ENCODE measurements at regions not wholly inside any gene's neighbourhood (a gene's known extent, or its start where the extent isn't known, plus 50 kb on each side); places are given as distances from the start of the nearest gene placed in this dataset.

DNA sequence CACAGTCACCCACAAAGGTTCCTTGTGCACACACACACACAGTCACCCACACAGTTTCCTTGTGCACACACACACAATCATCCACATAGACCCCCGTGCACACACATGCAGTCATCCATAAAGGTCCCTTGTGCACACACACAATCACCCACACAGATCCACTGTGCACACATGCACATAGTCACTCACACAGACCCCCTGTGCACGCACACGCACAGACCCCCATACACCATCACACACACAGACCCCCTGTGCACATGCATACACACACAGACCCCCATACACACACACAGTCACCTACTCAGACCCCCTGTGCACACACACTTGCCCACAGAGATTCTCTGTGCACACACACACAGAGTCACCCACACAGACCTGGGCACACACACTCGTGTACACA lies 107.1 kb downstream of the HSPH1 start:
- Histone ChIP-seq H3K9me3 (no peaks in the 10 kb centered on the region), H3K27ac (ENCODE audit: low read depth in 2 of 2, low read length in 1 of 2) (no peak overlapping the region), H3F3A (replicated peaks; ENCODE audit: insufficient read depth) (peaks cover 11% of the 10 kb centered on the region), H3K27me3 (ENCODE audit: insufficient read depth) (no peaks in the 10 kb centered on the region), H3K36me3 (replicated peaks in 1 of 2; ENCODE audit: control insufficient read depth in 1 of 2, insufficient read depth in 2 of 2, low read length in 1 of 2) (no peaks in the 10 kb centered on the region), H3K9ac (no peak overlapping the region), H3K4me1 (ENCODE audit: control insufficient read depth in 1 of 2, insufficient read depth in 2 of 2, low read depth in 1 of 2, low read length in 1 of 2) (peaks cover 0 to 14% of the 10 kb centered on the region in 2 experiments; a peak in 2 of 4 replicates), H2AFZ (ENCODE audit: low read depth) (no peak overlapping the region), H3K9me2 (no peaks in the 10 kb centered on the region), H4K20me1 (ENCODE audit: insufficient read depth) (no peaks in the 10 kb centered on the region), H3K79me2 (ENCODE audit: insufficient read depth) (no peaks in the 10 kb centered on the region), H3K4me3 (ENCODE audit: low read depth in 2 of 2, low read length in 1 of 2) (no peak overlapping the region), H3K4me2 (no peak overlapping the region)
- CTCF ChIA-PET, result no interaction called here
- POLR2A ChIA-PET, result no interaction called here
- 83% methylated on average over 4 of the region's 4 CpGs for WGBS (ENCODE audit: low lambda C conversion rate)
- TF ChIP-seq MEF2A (IDR thresholded peaks at IDR 0.05; ENCODE audit: borderline replicate concordance, low read depth) (no peak), TAF1 (IDR thresholded peaks at IDR 0.05; ENCODE audit: borderline replicate concordance, low read depth, low read length) (no peak), POLR2AphosphoS5 (IDR thresholded peaks at IDR 0.05; ENCODE audit: low read depth, low read length) (no peak), NFIC (IDR thresholded peaks at IDR 0.05; ENCODE audit: borderline replicate concordance) (no peak), REST (IDR thresholded peaks at IDR 0.05; ENCODE audit: low read depth, low read length) (no peak)
- no peak for DNase-seq

DNA sequence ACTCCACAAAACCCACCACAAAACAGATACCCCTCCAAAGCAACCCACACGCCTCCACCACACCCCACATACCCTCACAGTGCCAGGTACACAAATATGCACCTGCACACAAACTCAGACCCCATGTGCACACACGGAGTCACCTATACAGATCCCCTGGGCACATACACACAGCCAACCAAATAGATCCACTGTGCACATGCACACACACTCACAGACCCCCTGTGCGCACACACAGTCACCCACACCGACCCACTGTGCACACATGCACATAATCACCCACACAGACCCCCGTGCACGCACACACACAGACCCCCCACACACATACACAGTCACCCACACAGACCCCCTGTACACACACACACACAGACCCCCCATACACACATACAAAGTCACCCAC lies 107.8 kb downstream of the HSPH1 start:
- Histone ChIP-seq H3K4me3 (ENCODE audit: low read depth in 2 of 2, low read length in 1 of 2) (no peak overlapping the region), H3K4me1 (ENCODE audit: control insufficient read depth in 1 of 2, insufficient read depth in 2 of 2, low read depth in 1 of 2, low read length in 1 of 2) (peaks cover 0 to 14% of the 10 kb centered on the region in 2 experiments; a peak in 2 of 4 replicates), H3K4me2 (no peak overlapping the region), H3K27ac (ENCODE audit: low read depth in 2 of 2, low read length in 1 of 2) (no peak overlapping the region), H3K9me2 (no peaks in the 10 kb centered on the region), H4K20me1 (ENCODE audit: insufficient read depth) (no peaks in the 10 kb centered on the region), H2AFZ (ENCODE audit: low read depth) (no peak overlapping the region), H3K9me3 (no peaks in the 10 kb centered on the region), H3K27me3 (ENCODE audit: insufficient read depth) (no peaks in the 10 kb centered on the region), H3F3A (replicated peaks; ENCODE audit: insufficient read depth) (peaks cover 11% of the 10 kb centered on the region), H3K36me3 (replicated peaks in 1 of 2; ENCODE audit: control insufficient read depth in 1 of 2, insufficient read depth in 2 of 2, low read length in 1 of 2) (no peaks in the 10 kb centered on the region), H3K9ac (no peak overlapping the region), H3K79me2 (ENCODE audit: insufficient read depth) (no peaks in the 10 kb centered on the region)
- DNase-seq, result no peak
- ChIA-PET POLR2A (no interaction called here), CTCF (no interaction called here)
- no peak for TF ChIP-seq SIN3A (IDR thresholded peaks at IDR 0.05; ENCODE audit: borderline replicate concordance, low read depth, low read length)
- no peak for TF ChIP-seq RAD21 (IDR thresholded peaks at IDR 0.05; ENCODE audit: low read length)
- no peak for TF ChIP-seq NRF1 (IDR thresholded peaks at IDR 0.05; ENCODE audit: low read depth, low read length)
- TF ChIP-seq ELF1 (IDR thresholded peaks at IDR 0.05), result no peak
- TF ChIP-seq IRF3 (IDR thresholded peaks at IDR 0.05; ENCODE audit: low read depth, low read length), result no peak
- no peak for TF ChIP-seq POLR2AphosphoS5 (IDR thresholded peaks at IDR 0.05; ENCODE audit: low read depth, low read length)
- no peak for TF ChIP-seq EP300 (IDR thresholded peaks at IDR 0.05; ENCODE audit: borderline replicate concordance in 1 of 2, low read depth in 1 of 2, low read length in 1 of 2)
- TF ChIP-seq RFX5 (IDR thresholded peaks at IDR 0.05; ENCODE audit: low read length), result no peak
- no peak for TF ChIP-seq TCF12 (IDR thresholded peaks at IDR 0.05)
- no peak for TF ChIP-seq FOXJ3 (CRISPR knock-in tag; IDR thresholded peaks at IDR 0.05)
- no peak for TF ChIP-seq MAX (IDR thresholded peaks at IDR 0.05; ENCODE audit: low read depth)
- no peak for TF ChIP-seq EZH2phosphoT487 (IDR thresholded peaks at IDR 0.05; ENCODE audit: borderline replicate concordance, low read depth)
- TF ChIP-seq RCOR1 (IDR thresholded peaks at IDR 0.05; ENCODE audit: low read length), result no peak
- no peak for TF ChIP-seq SMC3 (IDR thresholded peaks at IDR 0.05; ENCODE audit: low read depth, low read length)
- TF ChIP-seq, protein P1, sequence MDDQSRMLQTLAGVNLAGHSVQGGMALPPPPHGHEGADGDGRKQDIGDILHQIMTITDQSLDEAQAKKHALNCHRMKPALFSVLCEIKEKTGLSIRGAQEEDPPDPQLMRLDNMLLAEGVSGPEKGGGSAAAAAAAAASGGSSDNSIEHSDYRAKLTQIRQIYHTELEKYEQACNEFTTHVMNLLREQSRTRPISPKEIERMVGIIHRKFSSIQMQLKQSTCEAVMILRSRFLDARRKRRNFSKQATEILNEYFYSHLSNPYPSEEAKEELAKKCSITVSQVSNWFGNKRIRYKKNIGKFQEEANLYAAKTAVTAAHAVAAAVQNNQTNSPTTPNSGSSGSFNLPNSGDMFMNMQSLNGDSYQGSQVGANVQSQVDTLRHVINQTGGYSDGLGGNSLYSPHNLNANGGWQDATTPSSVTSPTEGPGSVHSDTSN (IDR thresholded peaks at IDR 0.05), result no peak
- TF ChIP-seq CTCF (IDR thresholded peaks at IDR 0.05), result no peak
- no peak for TF ChIP-seq FOXM1 (IDR thresholded peaks at IDR 0.05; ENCODE audit: low read depth)
- no peak for TF ChIP-seq GABPA (IDR thresholded peaks at IDR 0.05; ENCODE audit: low read depth)
- TF ChIP-seq MEF2A (IDR thresholded peaks at IDR 0.05; ENCODE audit: borderline replicate concordance, low read depth), result no peak
- TF ChIP-seq FOSL2 (IDR thresholded peaks at IDR 0.05; ENCODE audit: borderline replicate concordance, low read depth), result no peak
- 75% methylated on average over 6 of the region's 6 CpGs for WGBS (ENCODE audit: low lambda C conversion rate)
